Fibroblast of the conjunctiva (primary cell): ENCODE measurements at regions not wholly inside any gene's neighbourhood (a gene's known extent, or its start where the extent isn't known, plus 50 kb on each side); places are given as distances from the start of the nearest gene placed in this dataset.
"Not testable (repeated sequence)": the region's sequence is repeated elsewhere in the genome, so short reads cannot be mapped to it uniquely, and the experiment has no call there.

ENCODE experiments used
- DNase-seq: peaks from one replicate; pipeline ENCODE4 v3.0.0-alpha.2; 2010; ENCODE audit warnings: low read depth

GRCh38 chr4:170801771-170802170, 712.0 kb upstream of the AADAT start:
- DNase-seq = no peak

GRCh38 chr4:170794525-170794924, 704.8 kb upstream of the AADAT start:
- DNase-seq = no peak

- not testable (repeated sequence) for DNase-seq
These were observed 698.8 kb upstream of the AADAT start for GRCh38 chr4:170788540-170789051.

GRCh38 chr4:170777663-170778062, 687.9 kb upstream of the AADAT start:
- DNase-seq = no peak

GRCh38 chr4:170776983-170777382, 687.2 kb upstream of the AADAT start:
- DNase-seq = no peak

GRCh38 chr4:170775851-170776250, 686.1 kb upstream of the AADAT start:
- no peak for DNase-seq

- DNase-seq = no peak
These were observed 684.0 kb upstream of the AADAT start for GRCh38 chr4:170773709-170774273.

- DNase-seq = no peak
These were observed 682.7 kb upstream of the AADAT start for GRCh38 chr4:170772429-170772828.

- no peak for DNase-seq
These were observed 680.9 kb upstream of the AADAT start for GRCh38 chr4:170770664-170771063.

- no peak for DNase-seq
These were observed 680.1 kb upstream of the AADAT start for GRCh38 chr4:170769862-170770261.

- no peak for DNase-seq
These were observed 669.2 kb upstream of the AADAT start for GRCh38 chr4:170758988-170759387.

GRCh38 chr4:170750519-170750918, 660.8 kb upstream of the AADAT start:
- no peak for DNase-seq

- no peak for DNase-seq
These were observed 659.2 kb upstream of the AADAT start for GRCh38 chr4:170748975-170749374.

- no peak for DNase-seq
These were observed 653.9 kb upstream of the AADAT start for GRCh38 chr4:170743633-170744032.

GRCh38 chr4:170741856-170742255, 652.1 kb upstream of the AADAT start:
- no peak for DNase-seq

- no peak for DNase-seq
These were observed 647.0 kb upstream of the AADAT start for GRCh38 chr4:170736710-170737109.

GRCh38 chr4:170729897-170730296, 640.1 kb upstream of the AADAT start:
- no peak for DNase-seq

GRCh38 chr4:170729236-170729635, 639.5 kb upstream of the AADAT start:
- DNase-seq = no peak

GRCh38 chr4:170724191-170724590, 634.4 kb upstream of the AADAT start:
- no peak for DNase-seq

- no peak for DNase-seq
These were observed 633.4 kb upstream of the AADAT start for GRCh38 chr4:170723171-170723570.

GRCh38 chr4:170721812-170722373, 632.1 kb upstream of the AADAT start:
- DNase-seq = peak; percentile 5

GRCh38 chr4:170716868-170717267, 627.1 kb upstream of the AADAT start:
- no peak for DNase-seq

- DNase-seq = no peak
These were observed 616.2 kb upstream of the AADAT start for GRCh38 chr4:170705907-170706306.

GRCh38 chr4:170700064-170700463, 610.3 kb upstream of the AADAT start:
- DNase-seq = no peak
